Heart right ventricle (tissue), 16 donors: ENCODE measurements at regions not wholly inside any gene's neighbourhood (a gene's known extent, or its start where the extent isn't known, plus 50 kb on each side); places are given as distances from the start of the nearest gene placed in this dataset.
"Not testable (repeated sequence)": the region's sequence is repeated elsewhere in the genome, so short reads cannot be mapped to it uniquely, and the experiment has no call there.

Experiments
- ATAC-seq, 8 donors: fragments of 200-7000 bp; cut with Tn5 transposase; one replicate each; pipeline ENCODE4 v1.9.1; 2020; ENCODE audit warnings: mild to moderate bottlenecking in 8 of 8, moderate library complexity in 8 of 8, moderate number of reproducible peaks in 1 of 8
- DNase-seq, 2 donors: peaks; one replicate each; pipeline ENCODE4 v3.0.0-alpha.2; 2020
- H3K27ac ChIP-seq, 10 donors: fragments of 200-600 bp; sonication (generic) in 2 of 10; one replicate each; pipeline versions ENCODE4 v1.5.0 to v1.8.0; 2020 to 2022; ENCODE audit warnings: mild to moderate bottlenecking in 3 of 10
- H3K27me3 ChIP-seq, 7 donors: fragments of 200-600 bp; one replicate each; pipeline ENCODE4 v1.8.0; 2021 to 2022; ENCODE audit warnings: mild to moderate bottlenecking in 2 of 7
- H3K36me3 ChIP-seq, 9 donors: fragments of 200-600 bp; sonication (generic) in 1 of 9; one replicate each; pipeline versions ENCODE4 v1.5.0 to v1.8.0; 2020 to 2022; ENCODE audit warnings: mild to moderate bottlenecking in 2 of 9
- H3K4me1 ChIP-seq, 9 donors: fragments of 200-600 bp; sonication (generic) in 1 of 9; one replicate each; pipeline versions ENCODE4 v1.5.0 to v1.8.0; 2020 to 2022; ENCODE audit warnings: mild to moderate bottlenecking in 4 of 9
- H3K4me3 ChIP-seq, 10 donors: fragments of 200-600 bp; sonication (generic) in 2 of 10; one replicate each; pipeline versions ENCODE4 v1.5.0 to v1.8.0; 2020 to 2022; ENCODE audit warnings: mild to moderate bottlenecking in 7 of 10, moderate library complexity in 2 of 10
- H3K9me3 ChIP-seq, 11 donors: fragments of 200-600 bp in 10 of 11; sonication (generic) in 2 of 11; one replicate each; pipeline versions ENCODE4 v1.5.0 to v1.8.0; 2013 to 2022; ENCODE audit warnings: mild to moderate bottlenecking in 2 of 11, control low read depth in 1 of 11, moderate library complexity in 1 of 11
- WGBS, 2 donors: extraction: QIAGEN DNeasy Blood & Tissue Kit; methylation state at CpG; one replicate each; pipeline ENCODE4 v1.1.7; 2013; ENCODE audit warnings: inconsistent platforms in 1 of 2; 5-methylcytosine and 5-hydroxymethylcytosine counted together
- intact Hi-C, 10 donors: fragments of 100-400 bp; cut with DNase I; formaldehyde crosslinking; loops; one replicate each; pipeline versions ENCODE4 v1.11.1 to v1.14.2; 2022
- TF ChIP-seq, protein P1 (sequence below), 9 donors: fragments of 200-600 bp; sonication (generic) in 2 of 9; IDR thresholded peaks; one replicate each; pipeline versions ENCODE4 v1.5.0 to v1.8.0; 2021 to 2022; ENCODE audit warnings: antibody characterized with exemption in 9 of 9, mild to moderate bottlenecking in 5 of 9, moderate library complexity in 1 of 9
- donor health status: Arrhythmogenic right ventricular cardiomyopathy.
- donor health status: ischemic (EF 13 %, LVEDD 7.1; RV severe dilation, severe dysfunction).
- donor health status: healthy with polysubstance abuse.
- donor health status: DM: no; HTN: yes; CAD: no.
- donor health status: DM: no; HTN: no; CAD: no.
- donor health status: ischemic (EF 25% LVEDD 6.9; RV normal size, moderate dysfunction).
- donor health status: ischemic (EF 25% LVEDD 5.7; RV mildly dilated, moderate dysfunction).
- donor health status: healthy.
- donor health status: DM: yes; HTN: yes; CAD: no.
- donor health status: Ischemic cardiomyopathy.
- donor health status: ischemic (EF 35%, LVEDD 5.7; RV mildly dilated, moderate dysfunction).
- donor health status: nonischemic (EF 11% LVEDD 7.7; RV severe dilation, severe dysfunction).
- donor health status: DM: yes; HTN: yes; CAD: no.
- donor health status: PGD.
- donor health status: ischemic (EF 29% LVEDD 5.4; RV normal size, mild dysfunction).
- donor health status: nonischemic (EF 23%, LVEDD 6.1; RV moderate dilation, normal function).

DNA sequence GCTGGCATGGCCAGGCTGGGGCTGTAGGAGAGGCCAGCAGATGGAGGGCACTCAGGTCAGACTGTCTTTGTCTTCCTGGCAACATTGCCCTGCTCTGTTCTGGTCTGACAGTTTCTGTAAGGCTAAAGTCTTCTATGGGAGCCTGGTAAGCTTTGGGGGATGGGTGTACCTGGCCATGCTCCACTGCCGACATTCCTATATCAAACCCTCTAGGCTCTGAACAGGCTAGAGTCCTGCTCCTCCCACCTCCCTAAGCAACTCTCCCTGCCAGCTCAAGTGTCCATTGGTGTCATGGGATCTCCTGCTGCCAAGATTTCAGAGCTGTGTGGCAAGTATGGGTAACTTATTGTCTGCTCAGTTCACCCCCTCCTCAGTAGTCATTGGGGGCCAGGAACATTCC is 163.5 kb upstream of the UGT8 start:
- no peak for ATAC-seq
- Histone ChIP-seq H3K27ac (no peak overlapping the region), H3K4me1 (no peaks in the 10 kb centered on the region), H3K36me3 (no peaks in the 10 kb centered on the region), H3K27me3 (peaks cover 0 to 4% (median 0%) of the 10 kb centered on the region in 7 donors), H3K4me3 (no peak overlapping the region), H3K9me3 (peaks cover 0 to 13% (median 0%) of the 10 kb centered on the region in 11 donors)
- no peak for DNase-seq
- intact Hi-C loops, result no loop called here
- TF ChIP-seq, protein P1, sequence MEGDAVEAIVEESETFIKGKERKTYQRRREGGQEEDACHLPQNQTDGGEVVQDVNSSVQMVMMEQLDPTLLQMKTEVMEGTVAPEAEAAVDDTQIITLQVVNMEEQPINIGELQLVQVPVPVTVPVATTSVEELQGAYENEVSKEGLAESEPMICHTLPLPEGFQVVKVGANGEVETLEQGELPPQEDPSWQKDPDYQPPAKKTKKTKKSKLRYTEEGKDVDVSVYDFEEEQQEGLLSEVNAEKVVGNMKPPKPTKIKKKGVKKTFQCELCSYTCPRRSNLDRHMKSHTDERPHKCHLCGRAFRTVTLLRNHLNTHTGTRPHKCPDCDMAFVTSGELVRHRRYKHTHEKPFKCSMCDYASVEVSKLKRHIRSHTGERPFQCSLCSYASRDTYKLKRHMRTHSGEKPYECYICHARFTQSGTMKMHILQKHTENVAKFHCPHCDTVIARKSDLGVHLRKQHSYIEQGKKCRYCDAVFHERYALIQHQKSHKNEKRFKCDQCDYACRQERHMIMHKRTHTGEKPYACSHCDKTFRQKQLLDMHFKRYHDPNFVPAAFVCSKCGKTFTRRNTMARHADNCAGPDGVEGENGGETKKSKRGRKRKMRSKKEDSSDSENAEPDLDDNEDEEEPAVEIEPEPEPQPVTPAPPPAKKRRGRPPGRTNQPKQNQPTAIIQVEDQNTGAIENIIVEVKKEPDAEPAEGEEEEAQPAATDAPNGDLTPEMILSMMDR (IDR thresholded peaks at IDR 0.05), result no peak
- 85 to 88% methylated on average over 1 of the region's 1 CpG for WGBS, 2 donors

DNA sequence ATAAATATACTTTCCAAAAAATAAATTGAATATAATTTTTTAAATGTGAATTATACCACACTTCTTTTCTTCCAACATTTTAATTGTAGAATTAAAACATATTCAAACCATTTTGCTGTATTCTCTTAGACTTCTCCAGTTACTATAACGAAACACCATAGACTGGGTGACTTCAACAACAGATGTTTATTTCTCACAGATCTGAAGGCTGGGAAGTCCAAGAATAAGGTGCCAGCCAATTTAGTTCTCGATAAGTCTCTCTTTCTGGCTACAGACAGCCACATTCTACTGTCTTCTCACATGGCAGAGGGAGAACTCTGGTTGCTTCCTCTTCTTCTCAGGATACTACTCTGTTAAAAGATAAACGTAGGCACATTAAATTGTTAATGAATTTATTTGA is 155.8 kb upstream of the UGT8 start:
- TF ChIP-seq, protein P1 (IDR thresholded peaks at IDR 0.05), result no peak
- intact Hi-C loops, result no loop called here
- no peak overlapping the region for H3K4me3 ChIP-seq
- no peaks in the 10 kb centered on the region for H3K4me1 ChIP-seq
- ATAC-seq (no peak), DNase-seq (no peak)
- H3K36me3 ChIP-seq, result no peaks in the 10 kb centered on the region
- no peaks in the 10 kb centered on the region for H3K27me3 ChIP-seq
- no peak overlapping the region for H3K27ac ChIP-seq
- H3K9me3 ChIP-seq, result no peaks in the 10 kb centered on the region
- WGBS, 2 donors, result 73 to 79% methylated on average over 3 of the region's 3 CpGs

GRCh38 chr4:114444211-114444610 is 154.4 kb upstream of the UGT8 start:
- H3K9me3 ChIP-seq, result peaks cover 0 to 2% (median 0%) of the 10 kb centered on the region in 11 donors
- intact Hi-C loops, result no loop called here
- no peak overlapping the region for H3K27ac ChIP-seq
- ATAC-seq, result no peak
- WGBS, 2 donors, result 57 to 63% methylated on average over 1 of the region's 1 CpG
- DNase-seq, result no peak
- H3K36me3 ChIP-seq, result no peaks in the 10 kb centered on the region
- H3K4me3 ChIP-seq, result no peak overlapping the region
- no peaks in the 10 kb centered on the region for H3K4me1 ChIP-seq
- H3K27me3 ChIP-seq, result no peaks in the 10 kb centered on the region
- TF ChIP-seq, protein P1 (IDR thresholded peaks at IDR 0.05), result no peak

DNA sequence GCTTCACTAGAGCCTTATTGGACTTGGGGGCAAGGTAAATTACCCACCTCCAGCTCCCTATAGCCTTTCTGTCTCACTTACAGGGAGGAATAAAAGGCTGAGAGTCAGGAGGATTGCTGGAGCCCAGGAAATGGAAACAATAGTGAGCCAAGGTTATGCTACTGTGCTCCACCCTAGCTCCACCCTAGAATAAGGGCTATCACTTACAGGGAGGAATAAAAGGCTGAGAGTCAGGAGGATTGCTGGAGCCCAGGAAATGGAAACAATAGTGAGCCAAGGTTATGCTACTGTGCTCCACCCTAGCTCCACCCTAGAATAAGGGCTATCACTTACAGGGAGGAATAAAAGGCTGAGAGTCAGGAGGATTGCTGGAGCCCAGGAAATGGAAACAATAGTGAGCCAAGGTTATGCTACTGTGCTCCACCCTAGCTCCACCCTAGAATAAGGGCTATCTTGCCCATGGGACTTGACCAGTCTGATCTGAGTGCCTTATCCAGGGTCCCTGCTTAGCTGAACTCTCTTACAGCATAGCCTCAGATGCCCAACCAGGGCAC is 150.6 kb upstream of the UGT8 start:
- H3K36me3 ChIP-seq, H3K4me1 ChIP-seq, H3K27me3 ChIP-seq, intact Hi-C loops, DNase-seq, ATAC-seq, H3K27ac ChIP-seq, H3K4me3 ChIP-seq: not testable (repeated sequence)
- peaks cover 0 to 13% (median 0%) of the 10 kb centered on the region in 11 donors for H3K9me3 ChIP-seq

DNA sequence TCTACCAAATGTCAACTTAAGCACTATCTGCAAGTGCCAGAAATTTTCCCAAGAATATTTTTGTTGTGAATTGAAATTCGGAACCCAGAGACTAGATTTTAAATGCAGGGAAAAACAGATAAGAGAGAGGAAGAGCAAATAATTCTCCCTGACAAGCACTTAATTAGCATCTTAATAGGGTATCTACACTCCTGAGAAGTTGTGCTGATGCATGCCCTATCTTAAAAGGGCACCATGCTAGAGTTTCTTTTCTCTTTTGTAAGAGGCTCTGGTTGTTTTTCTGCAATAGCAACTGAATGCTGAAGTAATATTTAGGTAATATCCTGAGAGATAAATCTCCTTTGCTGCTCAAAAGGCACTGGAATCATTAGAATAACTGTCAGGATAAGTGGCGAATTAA is 139.9 kb upstream of the UGT8 start:
- intact Hi-C loops, result no loop called here
- ATAC-seq (no peak), DNase-seq (no peak)
- Histone ChIP-seq H3K9me3 (no peaks in the 10 kb centered on the region), H3K4me1 (no peaks in the 10 kb centered on the region), H3K27ac (no peak overlapping the region), H3K36me3 (no peaks in the 10 kb centered on the region), H3K27me3 (no peaks in the 10 kb centered on the region), H3K4me3 (no peak overlapping the region)
- WGBS, 2 donors, result 56 to 65% methylated on average over 2 of the region's 2 CpGs
- TF ChIP-seq, protein P1 (IDR thresholded peaks at IDR 0.05), result no peak
